ENCODE measurements at regions not wholly inside any gene's neighbourhood (a gene's known extent, or its start where the extent isn't known, plus 50 kb on each side); places are given as distances from the start of the nearest gene placed in this dataset.

- H3K36me3 ChIP-seq (ENCODE audit: control insufficient read depth, insufficient read depth, low read length), result no peaks in the 10 kb centered on the region
- no peak overlapping the region for H3K27ac ChIP-seq (ENCODE audit: insufficient read depth, low read depth, low read length, poor library complexity, severe bottlenecking)
- H3K9me3 ChIP-seq (ENCODE audit: control insufficient read depth, low read length), result no peaks in the 10 kb centered on the region
- no peaks in the 10 kb centered on the region for H3K4me1 ChIP-seq (ENCODE audit: control insufficient read depth, insufficient read depth, low read length)
- no peaks in the 10 kb centered on the region for H3K27me3 ChIP-seq (ENCODE audit: control insufficient read depth, insufficient read depth, low read length, poor library complexity, severe bottlenecking)
- no peak overlapping the region for H3K4me3 ChIP-seq (ENCODE audit: insufficient read depth, low read depth, low read length)
- 85 to 92% methylated on average over 2 of the region's 2 CpGs for WGBS, 2 experiments
Observed at GRCh38 chr5:164663198-164663989, 1158.0 kb downstream of the MAT2B start.

- Histone ChIP-seq H3K27ac (ENCODE audit: insufficient read depth, low read depth, low read length, poor library complexity, severe bottlenecking) (no peak overlapping the region), H3K9me3 (ENCODE audit: control insufficient read depth, low read length) (no peaks in the 10 kb centered on the region), H3K27me3 (ENCODE audit: control insufficient read depth, insufficient read depth, low read length, poor library complexity, severe bottlenecking) (no peaks in the 10 kb centered on the region), H3K4me1 (ENCODE audit: control insufficient read depth, insufficient read depth, low read length) (no peaks in the 10 kb centered on the region), H3K36me3 (ENCODE audit: control insufficient read depth, insufficient read depth, low read length) (no peaks in the 10 kb centered on the region), H3K4me3 (ENCODE audit: insufficient read depth, low read depth, low read length) (no peak overlapping the region)
- WGBS, 2 experiments, result 83 to 91% methylated on average over 2 to 3 of the region's 3 CpGs
Observed at GRCh38 chr5:164671640-164672039, 1166.2 kb downstream of the MAT2B start.

- Histone ChIP-seq H3K27ac (ENCODE audit: insufficient read depth, low read depth, low read length, poor library complexity, severe bottlenecking) (no peak overlapping the region), H3K4me3 (ENCODE audit: insufficient read depth, low read depth, low read length) (no peak overlapping the region), H3K36me3 (ENCODE audit: control insufficient read depth, insufficient read depth, low read length) (no peaks in the 10 kb centered on the region), H3K4me1 (ENCODE audit: control insufficient read depth, insufficient read depth, low read length) (no peaks in the 10 kb centered on the region), H3K27me3 (ENCODE audit: control insufficient read depth, insufficient read depth, low read length, poor library complexity, severe bottlenecking) (no peaks in the 10 kb centered on the region), H3K9me3 (ENCODE audit: control insufficient read depth, low read length) (no peaks in the 10 kb centered on the region)
- WGBS, 2 experiments, result 91 to 96% methylated on average over 4 of the region's 4 CpGs
Observed at GRCh38 chr5:164672205-164672604, 1166.8 kb downstream of the MAT2B start.

- no peaks in the 10 kb centered on the region for H3K9me3 ChIP-seq (ENCODE audit: control insufficient read depth, low read length)
- no peaks in the 10 kb centered on the region for H3K4me1 ChIP-seq (ENCODE audit: control insufficient read depth, insufficient read depth, low read length)
- H3K27ac ChIP-seq (ENCODE audit: insufficient read depth, low read depth, low read length, poor library complexity, severe bottlenecking), result no peak overlapping the region
- H3K27me3 ChIP-seq (ENCODE audit: control insufficient read depth, insufficient read depth, low read length, poor library complexity, severe bottlenecking), result no peaks in the 10 kb centered on the region
- no peaks in the 10 kb centered on the region for H3K36me3 ChIP-seq (ENCODE audit: control insufficient read depth, insufficient read depth, low read length)
- H3K4me3 ChIP-seq (ENCODE audit: insufficient read depth, low read depth, low read length), result no peak overlapping the region
- 85 to 100% methylated on average over 2 to 3 of the region's 3 CpGs for WGBS, 2 experiments
Observed at GRCh38 chr5:164672931-164673694, 1167.7 kb downstream of the MAT2B start.

- H3K4me3 ChIP-seq (ENCODE audit: insufficient read depth, low read depth, low read length), result no peak overlapping the region
- H3K27me3 ChIP-seq (ENCODE audit: control insufficient read depth, insufficient read depth, low read length, poor library complexity, severe bottlenecking), result no peaks in the 10 kb centered on the region
- no peaks in the 10 kb centered on the region for H3K4me1 ChIP-seq (ENCODE audit: control insufficient read depth, insufficient read depth, low read length)
- H3K36me3 ChIP-seq (ENCODE audit: control insufficient read depth, insufficient read depth, low read length), result no peaks in the 10 kb centered on the region
- H3K27ac ChIP-seq (ENCODE audit: insufficient read depth, low read depth, low read length, poor library complexity, severe bottlenecking), result no peak overlapping the region
- no peaks in the 10 kb centered on the region for H3K9me3 ChIP-seq (ENCODE audit: control insufficient read depth, low read length)
Observed at GRCh38 chr5:164679461-164679860, 1174.0 kb downstream of the MAT2B start.

GRCh38 chr5:164680216-164680615 lies 1174.8 kb downstream of the MAT2B start:
- Histone ChIP-seq H3K9me3 (ENCODE audit: control insufficient read depth, low read length) (no peaks in the 10 kb centered on the region), H3K27me3 (ENCODE audit: control insufficient read depth, insufficient read depth, low read length, poor library complexity, severe bottlenecking) (no peaks in the 10 kb centered on the region), H3K27ac (ENCODE audit: insufficient read depth, low read depth, low read length, poor library complexity, severe bottlenecking) (no peak overlapping the region), H3K36me3 (ENCODE audit: control insufficient read depth, insufficient read depth, low read length) (no peaks in the 10 kb centered on the region), H3K4me3 (ENCODE audit: insufficient read depth, low read depth, low read length) (no peak overlapping the region), H3K4me1 (ENCODE audit: control insufficient read depth, insufficient read depth, low read length) (no peaks in the 10 kb centered on the region)

GRCh38 chr5:164680812-164681520 lies 1175.5 kb downstream of the MAT2B start:
- H3K27me3 ChIP-seq (ENCODE audit: control insufficient read depth, insufficient read depth, low read length, poor library complexity, severe bottlenecking), result no peaks in the 10 kb centered on the region
- H3K4me3 ChIP-seq (ENCODE audit: insufficient read depth, low read depth, low read length), result no peak overlapping the region
- no peaks in the 10 kb centered on the region for H3K4me1 ChIP-seq (ENCODE audit: control insufficient read depth, insufficient read depth, low read length)
- no peaks in the 10 kb centered on the region for H3K36me3 ChIP-seq (ENCODE audit: control insufficient read depth, insufficient read depth, low read length)
- no peak overlapping the region for H3K27ac ChIP-seq (ENCODE audit: insufficient read depth, low read depth, low read length, poor library complexity, severe bottlenecking)
- WGBS, 2 experiments, result 60 to 74% methylated on average over 5 of the region's 5 CpGs
- H3K9me3 ChIP-seq (ENCODE audit: control insufficient read depth, low read length), result no peaks in the 10 kb centered on the region

GRCh38 chr5:164687391-164687790 lies 1182.0 kb downstream of the MAT2B start:
- Histone ChIP-seq H3K4me1 (ENCODE audit: control insufficient read depth, insufficient read depth, low read length) (no peaks in the 10 kb centered on the region), H3K27ac (ENCODE audit: insufficient read depth, low read depth, low read length, poor library complexity, severe bottlenecking) (no peak overlapping the region), H3K9me3 (ENCODE audit: control insufficient read depth, low read length) (no peaks in the 10 kb centered on the region), H3K4me3 (ENCODE audit: insufficient read depth, low read depth, low read length) (no peak overlapping the region), H3K27me3 (ENCODE audit: control insufficient read depth, insufficient read depth, low read length, poor library complexity, severe bottlenecking) (no peaks in the 10 kb centered on the region), H3K36me3 (ENCODE audit: control insufficient read depth, insufficient read depth, low read length) (no peaks in the 10 kb centered on the region)

GRCh38 chr5:164688437-164688836 lies 1183.0 kb downstream of the MAT2B start:
- no peak overlapping the region for H3K27ac ChIP-seq (ENCODE audit: insufficient read depth, low read depth, low read length, poor library complexity, severe bottlenecking)
- H3K36me3 ChIP-seq (ENCODE audit: control insufficient read depth, insufficient read depth, low read length), result no peaks in the 10 kb centered on the region
- WGBS, 2 experiments, result 49 to 76% methylated on average over 2 of the region's 2 CpGs
- no peaks in the 10 kb centered on the region for H3K27me3 ChIP-seq (ENCODE audit: control insufficient read depth, insufficient read depth, low read length, poor library complexity, severe bottlenecking)
- H3K4me3 ChIP-seq (ENCODE audit: insufficient read depth, low read depth, low read length), result no peak overlapping the region
- H3K9me3 ChIP-seq (ENCODE audit: control insufficient read depth, low read length), result no peaks in the 10 kb centered on the region
- H3K4me1 ChIP-seq (ENCODE audit: control insufficient read depth, insufficient read depth, low read length), result no peaks in the 10 kb centered on the region

- Histone ChIP-seq H3K27ac (ENCODE audit: insufficient read depth, low read depth, low read length, poor library complexity, severe bottlenecking) (no peak overlapping the region), H3K4me3 (ENCODE audit: insufficient read depth, low read depth, low read length) (no peak overlapping the region), H3K36me3 (ENCODE audit: control insufficient read depth, insufficient read depth, low read length) (no peaks in the 10 kb centered on the region), H3K9me3 (ENCODE audit: control insufficient read depth, low read length) (peaks cover 2% of the 10 kb centered on the region), H3K27me3 (ENCODE audit: control insufficient read depth, insufficient read depth, low read length, poor library complexity, severe bottlenecking) (no peaks in the 10 kb centered on the region), H3K4me1 (ENCODE audit: control insufficient read depth, insufficient read depth, low read length) (no peaks in the 10 kb centered on the region)
- WGBS, 2 experiments, result 60 to 63% methylated on average over 7 of the region's 7 CpGs
Observed at GRCh38 chr5:164708831-164709230, 1203.4 kb downstream of the MAT2B start.

Measured in ectodermal cell (in vitro differentiated cells).